GM19452 (cell line): ENCODE measurements at regions not wholly inside any gene's neighbourhood (a gene's known extent, or its start where the extent isn't known, plus 50 kb on each side); places are given as distances from the start of the nearest gene placed in this dataset.

Experiments used
- ATAC-seq: cut with Tn5 transposase; IDR thresholded peaks from one replicate; pipeline ENCODE4 v1.9.1; 2021; ENCODE audit not compliant: unreplicated experiment

- ATAC-seq, result no peak
Observed at GRCh38 chr2:49262801-49263560, 108.7 kb upstream of the FSHR start.

GRCh38 chr2:49261781-49262180 is 107.5 kb upstream of the FSHR start:
- ATAC-seq, result no peak

- ATAC-seq, result no peak
Observed at GRCh38 chr2:49260979-49261538, 106.7 kb upstream of the FSHR start.

GRCh38 chr2:49259926-49260325 is 105.6 kb upstream of the FSHR start:
- no peak for ATAC-seq

GRCh38 chr2:49255409-49255971 is 101.2 kb upstream of the FSHR start:
- ATAC-seq, result no peak

GRCh38 chr2:49254401-49254800 is 100.1 kb upstream of the FSHR start:
- ATAC-seq, result no peak

- no peak for ATAC-seq
Observed at GRCh38 chr2:49251766-49252165, 97.5 kb upstream of the FSHR start.

- no peak for ATAC-seq
Observed at GRCh38 chr2:49251251-49251650, 96.9 kb upstream of the FSHR start.

- no peak for ATAC-seq
Observed at GRCh38 chr2:49248506-49248905, 94.2 kb upstream of the FSHR start.

- ATAC-seq, result no peak
Observed at GRCh38 chr2:49241991-49242390, 87.7 kb upstream of the FSHR start.

- ATAC-seq, result no peak
Observed at GRCh38 chr2:49241501-49241900, 87.2 kb upstream of the FSHR start.

- no peak for ATAC-seq
Observed at GRCh38 chr2:49240608-49241007, 86.3 kb upstream of the FSHR start.

GRCh38 chr2:49238604-49238960 is 84.3 kb upstream of the FSHR start:
- ATAC-seq, result no peak

- no peak for ATAC-seq
Observed at GRCh38 chr2:49237867-49238603, 83.7 kb upstream of the FSHR start.

- ATAC-seq, result no peak
Observed at GRCh38 chr2:49236316-49236715, 82.0 kb upstream of the FSHR start.

- ATAC-seq, result no peak
Observed at GRCh38 chr2:49226360-49226759, 72.0 kb upstream of the FSHR start.

GRCh38 chr2:49225126-49225525 is 70.8 kb upstream of the FSHR start:
- ATAC-seq, result no peak

GRCh38 chr2:49224426-49225010 is 70.2 kb upstream of the FSHR start:
- ATAC-seq, result no peak

GRCh38 chr2:49222975-49223528 is 68.7 kb upstream of the FSHR start:
- ATAC-seq, result no peak

GRCh38 chr2:49219741-49220140 is 65.4 kb upstream of the FSHR start:
- ATAC-seq, result no peak

- no peak for ATAC-seq
Observed at GRCh38 chr2:49210191-49210590, 55.9 kb upstream of the FSHR start.
